ENCODE measurements at regions not wholly inside any gene's neighbourhood (a gene's known extent, or its start where the extent isn't known, plus 50 kb on each side); places are given as distances from the start of the nearest gene placed in this dataset.

GRCh38 chr1:98426092-98426491, 235.4 kb upstream of the SNX7 start:
- DNase-seq (ENCODE audit: low read depth in 2 of 2), result no peak

DNA sequence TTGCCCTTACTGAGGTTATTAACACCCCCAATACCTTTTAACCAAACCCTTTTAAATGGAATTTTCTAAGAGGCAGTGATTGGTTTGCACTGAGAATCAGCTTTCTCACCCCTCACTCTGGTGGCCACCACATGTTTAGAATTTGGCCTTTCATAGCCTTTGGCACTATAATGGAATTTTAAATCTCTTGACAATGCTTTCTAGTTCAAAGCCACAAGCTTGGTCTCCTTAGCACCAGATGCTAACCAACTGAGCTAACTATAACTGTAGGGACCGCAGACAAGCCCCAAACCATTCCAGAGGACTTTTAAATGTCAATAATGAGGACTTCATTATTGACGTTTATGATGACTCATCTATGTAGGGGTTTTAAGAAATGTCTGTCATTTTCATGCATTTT, 238.7 kb upstream of the SNX7 start:
- DNase-seq (ENCODE audit: low read depth in 2 of 2), result no peak

DNA sequence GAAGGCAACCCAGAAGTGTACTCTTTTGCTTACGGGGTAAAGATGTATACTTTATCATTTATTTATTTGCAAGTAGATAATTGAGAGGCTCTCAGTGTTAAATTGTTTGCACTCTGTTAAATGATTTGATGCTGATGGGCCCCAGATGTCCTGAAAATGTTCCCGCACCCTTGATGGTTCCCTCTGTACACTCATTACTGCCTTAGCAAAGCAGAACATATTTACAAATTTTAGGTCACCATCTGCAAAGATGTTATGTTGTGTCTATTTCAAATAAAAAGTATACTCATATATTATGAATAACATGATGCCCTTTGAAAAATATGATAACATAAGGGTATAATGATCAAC, 240.5 kb upstream of the SNX7 start:
- DNase-seq (ENCODE audit: low read depth in 2 of 2), result no peak

DNA sequence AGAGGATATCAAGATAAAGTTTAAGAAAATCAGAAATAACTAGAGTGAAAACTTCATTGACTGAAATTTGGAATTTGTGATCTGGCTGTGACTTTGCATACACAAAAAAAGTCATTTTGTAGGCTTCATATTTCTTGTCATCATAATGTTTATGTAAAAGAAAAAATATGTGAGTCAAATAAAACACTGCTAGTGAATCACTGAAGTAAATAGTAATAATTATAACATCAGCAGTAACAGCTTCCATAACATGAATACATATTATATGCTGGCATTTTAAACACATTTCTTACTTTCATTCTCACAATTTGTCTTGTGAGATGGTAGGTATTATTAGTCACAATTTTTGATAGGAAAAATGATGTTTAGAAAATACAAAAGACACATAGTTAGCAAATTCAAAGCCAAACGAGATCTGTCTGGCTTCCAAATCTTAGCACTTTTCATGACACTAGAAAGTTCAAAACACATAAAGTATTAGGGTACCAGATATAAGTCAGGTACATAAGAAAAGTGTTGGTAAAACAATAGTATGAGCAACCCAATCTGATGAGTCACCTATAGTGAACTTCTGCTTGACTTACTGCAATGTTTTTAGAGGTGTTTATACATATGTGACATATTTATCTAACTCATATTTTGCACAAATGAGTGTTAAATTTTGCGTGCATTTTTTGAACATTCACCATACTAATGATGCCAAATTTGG, 241.0 kb upstream of the SNX7 start:
- DNase-seq (ENCODE audit: low read depth in 2 of 2), result no peak

GRCh38 chr1:98417820-98418219, 243.7 kb upstream of the SNX7 start:
- no peak for DNase-seq (ENCODE audit: low read depth in 2 of 2)

GRCh38 chr1:98410082-98410481, 251.4 kb upstream of the SNX7 start:
- no peak for DNase-seq (ENCODE audit: low read depth in 2 of 2)

DNA sequence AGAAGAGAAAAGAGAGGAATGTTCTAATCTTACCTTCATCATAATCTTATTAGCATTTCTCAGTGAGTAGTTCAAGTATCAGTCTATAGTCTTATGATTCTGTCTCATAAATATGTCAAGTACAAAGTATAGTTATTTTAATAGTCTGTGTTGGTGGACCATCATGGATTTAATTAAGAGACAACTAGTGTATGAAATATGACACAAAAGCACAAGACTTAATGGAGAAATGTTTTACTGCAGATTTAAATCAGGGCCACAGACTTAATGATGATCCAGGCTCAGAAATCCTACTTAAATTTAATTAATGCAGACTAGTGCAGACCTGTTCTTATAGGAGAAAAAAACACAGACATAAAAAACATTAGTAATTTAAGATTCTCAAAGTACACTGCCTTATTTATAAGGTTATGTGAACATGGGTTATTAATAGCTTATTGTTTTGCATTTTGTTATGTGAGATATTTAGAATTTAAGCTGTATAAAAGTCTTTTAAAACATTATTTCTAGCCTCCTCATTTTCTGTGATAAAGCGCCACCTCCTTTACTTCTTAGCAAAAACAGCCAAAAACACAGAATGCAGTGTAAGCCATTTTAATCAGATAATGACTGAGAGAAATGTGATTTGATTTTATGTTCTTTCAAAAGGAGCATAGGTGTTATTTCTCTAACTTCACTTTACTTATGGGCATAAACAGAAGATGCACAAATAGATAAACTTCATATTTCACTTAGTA, 255.0 kb upstream of the SNX7 start:
- no peak for DNase-seq (ENCODE audit: low read depth in 2 of 2)

DNA sequence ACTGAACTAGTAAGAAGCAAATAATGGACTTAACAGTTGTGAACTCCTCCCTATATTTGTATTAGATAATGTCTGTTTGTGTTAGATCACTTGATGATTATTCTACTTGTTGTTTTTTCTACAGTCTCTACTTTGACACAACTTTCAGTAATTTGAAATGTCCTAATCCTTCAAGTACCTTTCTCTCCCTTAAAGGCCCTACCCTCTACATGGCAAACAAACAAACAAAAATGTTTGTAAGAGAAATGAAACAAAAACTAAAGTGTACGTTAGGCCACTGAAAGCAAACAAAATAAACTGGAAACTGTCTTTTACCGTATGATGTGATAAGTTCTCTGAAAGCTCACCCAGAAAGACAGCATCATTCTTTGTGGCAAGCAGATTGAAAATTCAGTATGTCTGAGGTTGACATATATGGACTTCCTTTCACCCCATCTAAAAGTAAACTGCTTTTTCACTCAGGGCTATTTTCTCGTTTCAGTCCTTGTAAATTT, 255.9 kb upstream of the SNX7 start:
- no peak for DNase-seq (ENCODE audit: low read depth in 2 of 2)

DNA sequence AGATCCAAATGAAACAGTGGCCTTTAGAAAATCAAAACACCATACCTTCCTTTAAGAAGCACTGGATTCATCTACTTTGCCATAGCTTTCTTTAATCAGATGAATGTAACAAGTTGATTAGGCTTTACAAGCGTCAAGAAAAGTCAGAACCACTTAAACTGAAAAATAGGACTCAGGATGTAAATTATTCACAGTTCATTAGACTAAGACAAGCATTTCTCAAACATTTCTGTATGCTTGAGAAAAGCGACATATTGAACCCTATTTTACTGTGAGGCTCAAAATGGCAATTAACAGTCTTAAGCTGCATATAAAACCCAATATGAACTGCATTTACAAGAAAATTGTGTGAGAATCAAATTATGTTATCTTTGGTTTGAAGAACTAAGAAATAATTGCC, 256.7 kb upstream of the SNX7 start:
- DNase-seq (ENCODE audit: low read depth in 2 of 2), result no peak

DNA sequence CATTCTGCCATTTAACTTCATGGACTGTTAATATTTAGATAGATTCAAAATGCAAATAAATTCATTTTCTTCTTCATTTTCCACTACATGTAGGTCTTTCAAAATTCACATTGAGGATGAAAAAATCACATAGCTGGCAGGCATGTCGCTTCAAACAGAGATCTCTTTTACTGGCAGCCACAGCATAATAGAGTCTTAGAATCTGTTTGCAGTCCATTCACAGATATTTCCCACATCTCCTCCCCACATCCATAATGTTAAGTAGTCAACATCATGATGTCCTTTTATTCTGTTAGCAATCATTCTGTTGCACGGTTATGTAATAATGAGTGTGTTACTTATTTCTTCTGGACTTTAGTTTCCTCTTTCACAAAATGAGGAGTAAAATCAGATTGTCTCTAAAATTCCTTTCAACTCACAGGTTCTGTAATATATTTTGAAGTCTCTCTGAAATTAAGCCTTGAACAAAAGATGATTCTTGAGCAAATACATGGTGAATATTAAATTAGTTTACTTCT, 257.5 kb upstream of the SNX7 start:
- DNase-seq (ENCODE audit: low read depth in 2 of 2), result no peak

DNA sequence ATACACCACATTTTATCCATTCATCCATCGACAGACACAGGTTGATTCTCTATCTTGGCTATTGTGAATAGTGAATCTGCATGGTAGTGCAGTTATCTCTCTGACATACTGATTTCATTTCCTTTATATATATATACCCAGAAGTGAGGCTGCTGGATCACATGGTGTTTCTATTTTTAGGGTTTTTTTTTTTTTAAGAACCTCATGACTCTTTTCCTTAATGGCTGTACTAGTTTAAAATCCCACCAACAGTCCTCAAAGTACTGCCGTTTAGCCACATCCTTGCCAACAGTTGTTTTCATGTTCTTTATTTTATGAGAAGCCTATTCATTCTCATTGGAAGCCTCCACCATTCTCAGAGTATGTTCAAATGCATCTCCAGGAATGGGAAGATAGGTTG, 258.7 kb upstream of the SNX7 start:
- DNase-seq (ENCODE audit: low read depth in 2 of 2), result no peak

DNA sequence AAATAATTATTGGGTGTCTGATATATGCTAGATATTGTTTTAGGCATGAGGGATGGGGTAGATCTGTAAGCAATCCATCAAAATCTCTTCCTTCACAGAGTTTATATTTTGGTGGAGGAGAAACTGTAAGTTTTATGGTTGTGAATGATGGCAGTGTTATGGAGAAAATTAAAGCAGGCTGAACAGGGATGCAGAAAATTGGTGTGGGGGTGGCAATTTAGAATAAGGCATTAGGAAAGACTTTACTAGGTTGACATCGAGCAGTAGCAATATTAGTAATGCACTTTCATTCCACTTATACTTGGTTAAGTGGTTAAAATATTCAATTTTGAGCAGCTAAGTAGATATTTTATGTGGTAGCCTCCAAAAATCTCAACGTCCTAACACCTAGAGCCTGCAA, 261.1 kb upstream of the SNX7 start:
- no peak for DNase-seq (ENCODE audit: low read depth in 2 of 2)

DNA sequence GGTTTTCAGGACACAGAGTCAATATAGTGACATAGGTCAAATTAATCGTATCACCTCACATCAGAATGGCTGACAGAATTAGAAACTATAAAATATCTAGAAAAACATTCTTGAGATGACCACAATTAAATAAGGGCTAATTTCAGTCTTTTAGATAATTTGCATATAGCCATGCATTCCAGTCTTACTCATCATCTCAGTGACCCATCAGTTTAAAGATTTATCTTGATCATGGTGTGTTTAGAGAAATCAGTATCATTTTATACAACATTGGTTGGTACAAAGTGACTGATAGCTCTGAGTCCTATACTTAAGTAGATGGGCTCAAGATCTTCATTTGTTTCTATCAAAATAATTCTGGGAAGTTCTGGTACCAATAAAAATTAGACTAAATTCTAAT, 262.3 kb upstream of the SNX7 start:
- no peak for DNase-seq (ENCODE audit: low read depth in 2 of 2)

- no peak for DNase-seq (ENCODE audit: low read depth in 2 of 2)
These were observed 262.9 kb upstream of the SNX7 start for GRCh38 chr1:98398649-98399048.

GRCh38 chr1:98398092-98398491, 263.4 kb upstream of the SNX7 start:
- no peak for DNase-seq (ENCODE audit: low read depth in 2 of 2)

DNA sequence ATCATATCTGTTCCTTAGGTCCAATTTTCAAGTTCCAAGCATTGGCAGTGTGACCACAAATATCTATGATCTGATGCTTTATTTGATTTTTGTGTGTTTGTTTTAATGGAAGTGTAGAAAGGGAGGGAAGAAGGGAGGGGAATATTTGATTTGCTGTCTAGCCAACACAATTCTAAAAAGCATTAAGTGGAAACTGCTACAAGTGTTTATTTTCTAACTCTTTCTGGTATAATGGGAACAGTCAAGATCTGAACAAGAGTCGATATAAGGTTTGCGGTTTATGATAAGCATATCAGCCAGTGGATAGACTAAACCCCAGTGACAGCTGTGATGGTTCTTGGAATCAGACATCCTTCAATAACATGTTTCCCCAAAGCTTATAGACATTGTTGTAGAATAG, 267.8 kb upstream of the SNX7 start:
- DNase-seq (ENCODE audit: low read depth in 2 of 2), result no peak

GRCh38 chr1:98391175-98391574, 270.3 kb upstream of the SNX7 start:
- no peak for DNase-seq (ENCODE audit: low read depth in 2 of 2)

DNA sequence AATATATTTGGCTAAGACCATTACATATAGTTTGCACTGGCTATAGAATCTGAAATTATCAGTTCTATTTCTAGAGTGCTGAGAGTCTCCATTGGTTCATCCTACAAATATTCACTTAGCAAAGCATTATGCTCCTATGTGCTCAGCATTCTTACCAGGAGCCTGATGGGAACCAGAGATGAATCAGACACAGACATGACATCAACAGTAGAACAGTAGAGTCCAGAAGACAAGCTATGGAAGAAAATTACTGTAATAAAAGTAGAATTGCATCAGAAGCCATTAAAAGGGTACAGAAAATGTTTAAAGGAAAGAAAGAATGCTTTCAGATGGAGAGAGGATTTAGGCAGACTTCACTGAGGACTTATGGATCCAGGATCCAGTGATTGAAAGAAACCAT, 271.7 kb upstream of the SNX7 start:
- no peak for DNase-seq (ENCODE audit: low read depth in 2 of 2)

DNA sequence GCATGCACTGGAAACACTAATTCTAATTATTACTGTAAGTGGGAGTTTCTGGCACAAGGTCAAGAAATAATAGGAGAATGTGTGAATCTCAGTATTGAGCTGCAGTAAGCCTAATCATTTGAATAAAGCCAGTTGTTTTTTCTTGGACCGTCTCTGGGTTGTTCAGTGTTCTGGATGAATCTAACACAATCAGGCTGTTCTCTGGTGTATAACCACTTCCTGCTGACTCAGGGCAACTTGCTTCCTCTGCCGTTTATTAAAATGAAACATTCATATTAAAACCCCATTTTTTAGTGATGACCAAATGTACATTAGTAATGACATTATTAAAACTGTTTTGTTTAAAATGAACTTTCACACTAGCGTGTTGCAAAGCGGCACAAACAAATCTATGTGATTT, 273.1 kb upstream of the SNX7 start:
- DNase-seq (ENCODE audit: low read depth in 2 of 2), result no peak

- DNase-seq (ENCODE audit: low read depth in 2 of 2), result no peak
These were observed 273.8 kb upstream of the SNX7 start for GRCh38 chr1:98387701-98388100.

DNA sequence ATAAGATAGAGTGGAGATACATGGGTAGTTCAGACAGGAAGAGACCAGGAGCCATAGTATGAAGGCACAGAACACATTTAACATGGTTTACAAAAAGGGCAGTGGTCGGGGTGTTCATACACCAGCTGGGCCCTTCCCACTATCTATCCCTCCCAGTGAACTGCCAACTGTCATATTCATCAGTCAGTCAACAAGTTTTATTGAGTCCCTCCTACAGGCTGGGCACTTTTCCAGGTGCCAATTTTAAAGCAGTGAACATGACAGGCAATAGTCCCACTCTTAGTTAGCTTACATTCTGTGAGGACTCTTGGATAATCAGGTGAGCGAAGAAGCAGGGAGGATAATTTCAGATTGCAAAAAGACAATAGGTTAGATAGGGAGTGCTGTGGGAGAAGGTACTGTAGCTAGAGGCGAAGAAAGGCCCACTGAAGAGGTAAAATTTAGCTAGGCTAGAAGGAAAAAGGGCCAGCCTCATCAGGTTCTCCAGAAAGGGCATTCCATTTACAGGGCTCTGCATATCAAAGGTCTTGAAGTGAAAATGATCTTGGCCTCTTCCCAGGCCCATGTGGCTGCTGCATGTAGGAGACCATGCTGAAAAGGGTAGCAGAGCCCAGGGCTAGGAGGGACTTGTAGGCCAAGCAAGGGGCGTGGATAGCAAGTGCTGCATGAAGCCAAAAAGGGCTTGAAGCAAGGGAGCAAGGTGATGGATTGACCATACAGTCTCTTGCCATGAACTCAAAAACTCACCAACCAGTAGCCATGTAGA, 274.7 kb upstream of the SNX7 start:
- DNase-seq (ENCODE audit: low read depth in 2 of 2), result no peak

DNA sequence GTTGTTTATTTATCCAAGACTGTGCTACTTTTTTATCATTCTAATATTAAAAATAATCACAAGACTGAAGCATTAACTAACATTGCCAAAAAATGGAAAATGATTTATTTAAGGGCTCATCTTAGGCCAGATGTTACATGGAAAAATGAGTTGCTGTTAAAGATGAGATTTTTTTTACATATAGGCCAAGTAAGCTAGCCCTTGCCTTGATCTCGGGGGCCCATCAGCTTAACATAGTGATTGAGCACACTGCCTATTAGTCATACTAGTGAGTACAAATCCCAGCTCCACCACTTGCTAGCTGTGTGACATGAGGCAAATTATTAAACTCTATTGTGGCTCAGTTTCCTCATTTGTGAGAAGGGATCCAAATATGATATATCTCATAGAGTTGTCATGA, 275.9 kb upstream of the SNX7 start:
- DNase-seq (ENCODE audit: low read depth in 2 of 2), result no peak

Measured in stimulated activated CD4-positive, alpha-beta T cell treated with anti-CD3 and anti-CD28 coated beads, Interleukin-12 subunit alpha, Interleukin-12 subunit beta, amount 100 ng/mL, for 24 hours (primary cell).